ENCODE measurements at regions not wholly inside any gene's neighbourhood (a gene's known extent, or its start where the extent isn't known, plus 50 kb on each side); places are given as distances from the start of the nearest gene placed in this dataset.

DNA sequence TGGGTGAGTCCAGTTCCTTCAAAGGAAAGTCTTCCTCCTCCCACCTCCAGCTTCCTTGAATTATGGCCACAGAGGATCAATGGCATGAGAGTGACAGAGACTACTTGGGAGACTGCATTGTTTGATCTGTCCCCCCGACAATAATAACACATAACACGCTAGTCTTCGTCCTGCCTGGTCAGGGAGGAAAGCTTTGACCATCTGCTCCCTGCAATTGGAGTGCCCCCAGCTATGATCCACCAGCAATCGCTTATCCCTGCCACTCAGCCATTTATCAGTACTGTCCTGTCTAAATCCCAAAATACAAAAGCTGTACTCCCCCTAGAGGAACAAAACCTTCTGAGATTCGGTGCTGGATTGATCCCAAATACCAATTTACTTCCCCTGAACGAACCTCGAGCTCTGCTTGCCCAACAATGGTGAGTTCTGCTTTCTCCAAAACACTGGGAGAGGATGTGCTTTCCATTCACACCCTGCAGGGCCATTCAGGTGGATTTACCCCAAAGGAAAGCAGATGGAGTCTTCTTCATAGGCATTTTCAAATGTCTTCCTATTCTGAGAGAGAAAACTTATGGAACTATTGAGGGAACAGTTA, 466.7 kb downstream of the TSHZ3 start:
- Histone ChIP-seq H3K36me3 (ENCODE audit: control insufficient read depth, insufficient read depth, low read length) (no peaks in the 10 kb centered on the region), H3K4me3 (ENCODE audit: low read depth, low read length) (no peak overlapping the region), H3K27me3 (ENCODE audit: control insufficient read depth, insufficient read depth, low read length) (no peaks in the 10 kb centered on the region)
- TF ChIP-seq, protein P1, sequence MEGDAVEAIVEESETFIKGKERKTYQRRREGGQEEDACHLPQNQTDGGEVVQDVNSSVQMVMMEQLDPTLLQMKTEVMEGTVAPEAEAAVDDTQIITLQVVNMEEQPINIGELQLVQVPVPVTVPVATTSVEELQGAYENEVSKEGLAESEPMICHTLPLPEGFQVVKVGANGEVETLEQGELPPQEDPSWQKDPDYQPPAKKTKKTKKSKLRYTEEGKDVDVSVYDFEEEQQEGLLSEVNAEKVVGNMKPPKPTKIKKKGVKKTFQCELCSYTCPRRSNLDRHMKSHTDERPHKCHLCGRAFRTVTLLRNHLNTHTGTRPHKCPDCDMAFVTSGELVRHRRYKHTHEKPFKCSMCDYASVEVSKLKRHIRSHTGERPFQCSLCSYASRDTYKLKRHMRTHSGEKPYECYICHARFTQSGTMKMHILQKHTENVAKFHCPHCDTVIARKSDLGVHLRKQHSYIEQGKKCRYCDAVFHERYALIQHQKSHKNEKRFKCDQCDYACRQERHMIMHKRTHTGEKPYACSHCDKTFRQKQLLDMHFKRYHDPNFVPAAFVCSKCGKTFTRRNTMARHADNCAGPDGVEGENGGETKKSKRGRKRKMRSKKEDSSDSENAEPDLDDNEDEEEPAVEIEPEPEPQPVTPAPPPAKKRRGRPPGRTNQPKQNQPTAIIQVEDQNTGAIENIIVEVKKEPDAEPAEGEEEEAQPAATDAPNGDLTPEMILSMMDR (IDR thresholded peaks at IDR 0.05; ENCODE audit: insufficient read depth, low read length, poor library complexity, severe bottlenecking): no peak
- no peak for DNase-seq (ENCODE audit: low read depth)

DNA sequence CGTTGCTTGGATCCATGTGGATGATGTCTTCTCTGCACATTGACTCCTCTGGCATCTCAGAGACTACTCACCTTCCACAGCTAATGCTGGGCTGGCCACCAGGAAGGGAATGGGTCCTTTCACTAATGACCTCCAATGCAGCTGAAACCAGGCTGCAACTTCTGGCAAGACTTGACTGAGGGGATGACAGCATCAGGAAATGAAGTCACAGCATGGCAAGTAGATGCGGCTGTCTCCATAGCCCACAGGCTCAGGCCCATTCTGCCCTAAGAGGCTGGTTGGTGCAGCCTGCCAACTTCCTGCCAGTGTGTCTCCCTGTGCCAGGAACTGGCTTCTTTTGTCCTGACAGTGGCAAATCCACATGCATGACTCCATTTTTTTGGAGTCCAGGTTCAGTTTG, 467.3 kb downstream of the TSHZ3 start:
- TF ChIP-seq, protein P1 (IDR thresholded peaks at IDR 0.05; ENCODE audit: insufficient read depth, low read length, poor library complexity, severe bottlenecking): no peak

DNA sequence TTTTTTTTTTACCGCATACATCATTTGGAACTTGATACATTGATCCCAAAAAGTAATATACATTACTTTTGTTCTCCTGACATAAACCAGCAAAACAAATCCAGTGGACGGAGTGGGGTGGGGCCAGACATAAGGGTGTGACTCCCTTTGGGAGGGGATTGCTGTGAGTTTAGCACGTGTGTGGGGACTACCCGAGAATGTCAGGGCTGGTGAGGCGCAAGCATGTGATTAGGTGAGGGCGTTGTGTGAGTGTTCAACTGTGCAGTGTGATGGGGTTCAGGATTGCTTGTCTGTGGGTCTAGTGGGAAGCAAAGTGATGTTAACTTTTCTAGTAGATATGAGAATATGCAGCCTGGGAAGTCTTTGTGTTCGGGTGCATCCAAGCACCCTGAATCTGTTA, 468.0 kb downstream of the TSHZ3 start:
- no peaks in the 10 kb centered on the region for H3K36me3 ChIP-seq (ENCODE audit: control insufficient read depth, insufficient read depth, low read length)
- TF ChIP-seq, protein P1 (IDR thresholded peaks at IDR 0.05; ENCODE audit: insufficient read depth, low read length, poor library complexity, severe bottlenecking): no peak
- H3K4me3 ChIP-seq (ENCODE audit: low read depth, low read length): no peak overlapping the region
- no peaks in the 10 kb centered on the region for H3K27me3 ChIP-seq (ENCODE audit: control insufficient read depth, insufficient read depth, low read length)
- no peak for DNase-seq (ENCODE audit: low read depth)

More for the DNA sequence above, 467.3 kb downstream of the TSHZ3 start:
- Histone ChIP-seq H3K4me3 (ENCODE audit: low read depth, low read length) (no peak overlapping the region), H3K27me3 (ENCODE audit: control insufficient read depth, insufficient read depth, low read length) (no peaks in the 10 kb centered on the region), H3K36me3 (ENCODE audit: control insufficient read depth, insufficient read depth, low read length) (no peaks in the 10 kb centered on the region)
- DNase-seq (ENCODE audit: low read depth): no peak

DNA sequence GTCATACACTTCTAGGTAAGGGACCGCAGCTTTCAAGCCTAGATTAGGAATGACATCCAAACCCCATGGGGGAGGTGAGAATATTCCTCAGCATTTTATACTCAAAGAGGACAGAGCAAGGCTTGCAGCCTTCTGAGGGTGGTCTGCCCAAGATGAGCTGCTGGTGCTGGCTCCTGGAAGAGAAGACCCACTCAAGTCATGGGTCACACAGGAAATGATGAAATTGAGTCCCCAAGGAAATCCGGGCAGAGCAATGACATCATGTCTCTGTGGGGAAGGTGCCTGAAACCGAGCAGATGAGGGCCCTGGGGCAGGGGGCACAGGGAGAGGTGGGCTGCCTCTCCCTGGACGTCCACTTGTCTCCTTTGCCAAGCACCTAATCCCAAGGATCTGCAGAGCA, 468.7 kb downstream of the TSHZ3 start:
- Histone ChIP-seq H3K27me3 (ENCODE audit: control insufficient read depth, insufficient read depth, low read length) (no peaks in the 10 kb centered on the region), H3K36me3 (ENCODE audit: control insufficient read depth, insufficient read depth, low read length) (no peaks in the 10 kb centered on the region), H3K4me3 (ENCODE audit: low read depth, low read length) (no peak overlapping the region)
- TF ChIP-seq, protein P1 (IDR thresholded peaks at IDR 0.05; ENCODE audit: insufficient read depth, low read length, poor library complexity, severe bottlenecking): no peak
- DNase-seq (ENCODE audit: low read depth): no peak

DNA sequence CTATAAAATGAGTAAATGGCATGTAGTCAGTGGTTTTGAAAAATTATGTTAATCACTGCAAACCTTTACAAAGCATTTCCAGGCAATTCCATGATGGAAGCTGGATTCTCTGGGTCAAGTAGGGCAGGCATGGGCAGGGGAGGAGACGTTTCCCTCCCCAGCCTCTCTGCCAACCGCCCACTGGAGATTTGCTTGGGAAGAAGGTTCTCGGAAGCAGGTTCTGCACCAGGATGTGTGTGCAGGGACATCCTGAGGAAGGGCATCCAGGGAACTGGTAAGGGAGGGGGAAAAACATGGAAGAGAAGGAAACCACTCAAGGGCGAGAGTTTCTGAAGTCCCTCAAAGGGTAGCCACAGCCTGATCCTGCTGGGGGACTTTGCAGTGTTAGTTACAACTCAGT, 469.1 kb downstream of the TSHZ3 start:
- no peak overlapping the region for H3K4me3 ChIP-seq (ENCODE audit: low read depth, low read length)
- TF ChIP-seq, protein P1 (IDR thresholded peaks at IDR 0.05; ENCODE audit: insufficient read depth, low read length, poor library complexity, severe bottlenecking): no peak
- DNase-seq (ENCODE audit: low read depth): no peak
- no peaks in the 10 kb centered on the region for H3K27me3 ChIP-seq (ENCODE audit: control insufficient read depth, insufficient read depth, low read length)
- H3K36me3 ChIP-seq (ENCODE audit: control insufficient read depth, insufficient read depth, low read length): no peaks in the 10 kb centered on the region

DNA sequence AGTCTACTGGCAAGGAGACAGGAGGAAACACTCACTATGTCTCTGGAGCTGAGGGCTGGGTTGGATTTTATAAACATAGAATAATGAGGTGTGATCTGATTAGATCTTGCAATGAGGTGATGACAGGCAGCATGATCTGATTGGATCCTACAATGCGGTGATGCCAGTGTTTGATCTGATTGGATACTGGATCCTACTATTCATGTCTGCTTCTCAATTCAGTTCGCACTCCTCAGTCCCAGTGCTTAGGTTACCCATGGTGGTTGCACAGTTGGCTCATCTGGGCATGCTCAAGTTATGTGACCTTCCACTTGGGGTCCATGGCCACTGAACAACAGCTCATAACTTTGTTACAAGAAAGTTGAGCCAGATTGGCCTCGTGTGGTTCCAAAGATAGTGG, 469.5 kb downstream of the TSHZ3 start:
- Histone ChIP-seq H3K36me3 (ENCODE audit: control insufficient read depth, insufficient read depth, low read length) (no peaks in the 10 kb centered on the region), H3K4me3 (ENCODE audit: low read depth, low read length) (no peak overlapping the region), H3K27me3 (ENCODE audit: control insufficient read depth, insufficient read depth, low read length) (no peaks in the 10 kb centered on the region)
- TF ChIP-seq, protein P1 (IDR thresholded peaks at IDR 0.05; ENCODE audit: insufficient read depth, low read length, poor library complexity, severe bottlenecking): no peak
- no peak for DNase-seq (ENCODE audit: low read depth)

Measured in kidney epithelial cell (primary cell).